ENCODE measurements at regions not wholly inside any gene's neighbourhood (a gene's known extent, or its start where the extent isn't known, plus 50 kb on each side); places are given as distances from the start of the nearest gene placed in this dataset.

- Histone ChIP-seq H3K9ac (ENCODE audit: low read depth, low read length) (no peak overlapping the region), H3K4me1 (ENCODE audit: control insufficient read depth, insufficient read depth, low read length) (no peaks in the 10 kb centered on the region), H3K9me3 (ENCODE audit: control insufficient read depth, insufficient read depth, low read length) (no peaks in the 10 kb centered on the region), H3K27ac (ENCODE audit: low read depth, low read length) (no peak overlapping the region), H3K4me3 (ENCODE audit: low read depth, low read length) (no peak overlapping the region), H3K27me3 (ENCODE audit: control insufficient read depth, insufficient read depth, low read length) (no peaks in the 10 kb centered on the region), H3K36me3 (ENCODE audit: control insufficient read depth, insufficient read depth, low read length) (no peaks in the 10 kb centered on the region)
Measured at GRCh38 chr18:24567199-24567598, 106.8 kb downstream of the HRH4 start.

DNA sequence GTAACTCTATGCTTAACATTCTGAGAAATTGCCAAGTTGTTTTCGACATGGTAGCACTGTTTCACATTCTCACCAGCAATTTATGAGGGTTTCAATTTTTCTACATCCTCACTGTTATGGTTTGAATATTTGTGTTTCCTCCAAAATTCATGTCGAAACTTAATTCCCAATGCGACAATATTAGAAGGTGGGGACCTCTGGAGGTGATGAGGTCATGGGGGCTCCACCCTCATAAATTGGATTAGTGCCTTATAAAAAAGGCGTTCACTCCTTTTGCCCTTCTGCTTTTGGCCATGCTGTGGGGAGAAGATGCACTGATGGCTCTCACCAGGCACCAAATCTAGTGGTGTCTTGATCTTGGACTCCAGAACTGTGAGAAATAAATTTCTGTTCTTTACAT lies 110.3 kb downstream of the HRH4 start:
- H3K27me3 ChIP-seq (ENCODE audit: control insufficient read depth, insufficient read depth, low read length): no peaks in the 10 kb centered on the region

GRCh38 chr18:24582771-24583170 lies 122.3 kb downstream of the HRH4 start:
- H3K4me3 ChIP-seq (ENCODE audit: low read depth, low read length): no peak overlapping the region
- no peak overlapping the region for H3K27ac ChIP-seq (ENCODE audit: low read depth, low read length)
- H3K4me1 ChIP-seq (ENCODE audit: control insufficient read depth, insufficient read depth, low read length): peaks cover 39% of the 10 kb centered on the region
- H3K27me3 ChIP-seq (ENCODE audit: control insufficient read depth, insufficient read depth, low read length): no peaks in the 10 kb centered on the region
- H3K9me3 ChIP-seq (ENCODE audit: control insufficient read depth, insufficient read depth, low read length): no peaks in the 10 kb centered on the region
- no peak overlapping the region for H3K9ac ChIP-seq (ENCODE audit: low read depth, low read length)
- H3K36me3 ChIP-seq (ENCODE audit: control insufficient read depth, insufficient read depth, low read length): no peaks in the 10 kb centered on the region

More for the DNA sequence above, 110.3 kb downstream of the HRH4 start:
- Histone ChIP-seq H3K4me3 (ENCODE audit: low read depth, low read length) (no peak overlapping the region), H3K36me3 (ENCODE audit: control insufficient read depth, insufficient read depth, low read length) (no peaks in the 10 kb centered on the region), H3K4me1 (ENCODE audit: control insufficient read depth, insufficient read depth, low read length) (no peaks in the 10 kb centered on the region), H3K27ac (ENCODE audit: low read depth, low read length) (no peak overlapping the region), H3K9me3 (ENCODE audit: control insufficient read depth, insufficient read depth, low read length) (peaks cover 7% of the 10 kb centered on the region; the same call in 1 of the 2 replicates), H3K9ac (ENCODE audit: low read depth, low read length) (no peak overlapping the region)

DNA sequence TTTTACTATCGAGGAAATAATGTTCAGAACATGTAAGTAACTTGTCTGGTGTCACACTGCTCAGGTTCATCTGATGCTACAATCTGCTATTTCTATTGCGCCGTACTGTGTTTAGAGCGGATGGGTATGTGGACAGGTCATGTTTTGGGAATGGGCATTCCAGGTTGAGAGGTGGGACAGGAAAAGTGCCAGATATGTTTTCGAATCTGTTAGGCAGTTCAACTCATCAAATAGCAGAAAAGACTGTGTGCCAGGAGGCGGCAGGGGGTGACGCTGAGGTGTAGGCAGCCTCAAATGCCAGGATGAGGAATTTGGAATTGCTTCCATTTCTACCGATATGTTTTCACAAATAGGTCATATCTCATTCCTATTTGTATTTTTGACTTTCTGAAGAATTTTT lies 123.8 kb downstream of the HRH4 start:
- Histone ChIP-seq H3K4me3 (ENCODE audit: low read depth, low read length) (peak overlapping the region; percentile 22; the same call in 1 of the 2 replicates), H3K4me1 (ENCODE audit: control insufficient read depth, insufficient read depth, low read length) (peaks cover 39% of the 10 kb centered on the region), H3K36me3 (ENCODE audit: control insufficient read depth, insufficient read depth, low read length) (no peaks in the 10 kb centered on the region), H3K9me3 (ENCODE audit: control insufficient read depth, insufficient read depth, low read length) (no peaks in the 10 kb centered on the region), H3K27ac (ENCODE audit: low read depth, low read length) (peak overlapping the region; percentile 48), H3K27me3 (ENCODE audit: control insufficient read depth, insufficient read depth, low read length) (no peaks in the 10 kb centered on the region), H3K9ac (ENCODE audit: low read depth, low read length) (no peak overlapping the region)

DNA sequence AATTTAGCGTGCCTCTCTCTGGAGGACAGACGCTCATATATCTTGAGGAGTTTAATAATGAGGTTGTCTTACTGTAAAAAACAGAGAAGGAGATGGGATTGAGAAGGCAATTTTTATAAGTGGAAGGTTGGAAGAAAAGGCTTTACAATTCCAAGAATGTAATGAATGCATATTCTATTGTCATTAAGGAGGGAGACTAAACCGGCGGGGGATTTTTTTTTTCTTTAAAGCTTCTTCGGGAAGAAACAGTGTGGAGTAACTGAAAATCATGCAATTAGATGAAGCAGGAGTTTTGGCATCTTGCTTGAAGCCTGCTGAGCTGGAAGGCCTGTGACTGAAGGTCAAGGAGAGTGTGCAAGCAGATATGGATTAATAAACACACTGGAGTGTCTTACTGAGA lies 124.4 kb downstream of the HRH4 start:
- Histone ChIP-seq H3K9me3 (ENCODE audit: control insufficient read depth, insufficient read depth, low read length) (no peaks in the 10 kb centered on the region), H3K4me3 (ENCODE audit: low read depth, low read length) (peak overlapping the region; percentile 22; the same call in 1 of the 2 replicates), H3K36me3 (ENCODE audit: control insufficient read depth, insufficient read depth, low read length) (no peaks in the 10 kb centered on the region), H3K4me1 (ENCODE audit: control insufficient read depth, insufficient read depth, low read length) (peaks cover 39% of the 10 kb centered on the region), H3K27ac (ENCODE audit: low read depth, low read length) (peak overlapping the region; percentile 48), H3K27me3 (ENCODE audit: control insufficient read depth, insufficient read depth, low read length) (no peaks in the 10 kb centered on the region), H3K9ac (ENCODE audit: low read depth, low read length) (no peak overlapping the region)

DNA sequence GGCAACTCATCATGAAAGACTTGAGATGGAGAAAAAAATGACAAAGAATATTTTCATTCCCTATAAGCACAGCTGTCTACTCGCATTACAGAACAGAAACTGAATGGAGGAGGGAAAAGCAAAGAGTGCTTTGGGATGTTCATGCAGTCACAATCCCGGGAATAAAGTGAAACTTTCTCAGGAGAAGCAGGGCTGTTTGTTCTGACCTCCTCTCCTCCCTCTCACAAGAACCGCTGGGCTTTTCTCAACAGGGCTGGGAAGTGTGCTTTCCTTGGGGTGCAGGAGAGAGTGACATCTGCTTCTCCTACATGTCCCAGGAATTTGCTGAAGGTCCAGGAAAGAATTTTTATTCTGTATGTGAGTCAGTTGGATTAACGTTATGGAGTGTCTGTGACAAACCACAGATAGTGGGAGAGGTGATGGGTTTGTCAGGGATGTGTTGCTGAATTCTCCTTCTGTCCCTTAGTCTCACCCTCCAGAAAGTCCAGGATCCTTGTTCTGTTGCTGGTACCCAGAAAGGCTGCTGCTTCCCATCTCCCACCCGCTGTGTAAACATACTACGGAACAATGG lies 125.6 kb downstream of the HRH4 start:
- Histone ChIP-seq H3K4me3 (ENCODE audit: low read depth, low read length) (no peak overlapping the region), H3K36me3 (ENCODE audit: control insufficient read depth, insufficient read depth, low read length) (no peaks in the 10 kb centered on the region), H3K9ac (ENCODE audit: low read depth, low read length) (no peak overlapping the region), H3K9me3 (ENCODE audit: control insufficient read depth, insufficient read depth, low read length) (no peaks in the 10 kb centered on the region), H3K4me1 (ENCODE audit: control insufficient read depth, insufficient read depth, low read length) (peaks cover 37% of the 10 kb centered on the region), H3K27ac (ENCODE audit: low read depth, low read length) (no peak overlapping the region), H3K27me3 (ENCODE audit: control insufficient read depth, insufficient read depth, low read length) (no peaks in the 10 kb centered on the region)

DNA sequence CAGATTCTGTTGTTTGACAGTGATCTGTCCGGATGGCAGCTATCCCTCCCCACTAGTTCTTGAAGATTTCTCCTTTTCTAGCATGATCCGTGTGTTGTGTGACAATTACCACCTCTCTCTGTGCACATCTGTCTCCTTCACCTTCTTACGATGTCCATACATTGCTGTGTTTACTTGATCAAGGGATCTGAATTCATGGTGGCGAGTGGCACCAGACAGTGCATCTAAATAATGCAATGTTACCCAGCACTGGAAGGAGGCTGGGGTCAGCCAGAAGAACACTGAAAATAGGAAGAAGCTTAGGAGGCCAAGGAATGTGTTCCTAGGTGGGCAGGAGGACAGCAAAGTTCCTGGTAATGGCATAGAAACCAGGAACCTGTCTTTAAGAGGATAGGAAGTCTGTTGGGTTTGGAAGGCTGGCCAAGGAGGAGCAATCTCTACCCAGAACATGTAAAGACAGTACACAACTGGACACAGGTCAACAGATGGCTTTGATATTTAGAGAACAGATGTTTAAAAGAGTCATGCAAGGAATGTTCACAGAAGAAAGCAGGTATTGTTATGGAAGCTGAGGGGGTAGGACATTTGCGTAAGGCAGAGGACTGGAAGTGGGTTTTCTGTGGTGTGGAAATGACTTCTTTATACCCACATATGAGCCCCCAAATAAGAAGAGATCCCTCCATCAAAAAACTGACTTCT lies 126.4 kb downstream of the HRH4 start:
- no peaks in the 10 kb centered on the region for H3K36me3 ChIP-seq (ENCODE audit: control insufficient read depth, insufficient read depth, low read length)
- H3K9ac ChIP-seq (ENCODE audit: low read depth, low read length): no peak overlapping the region
- H3K9me3 ChIP-seq (ENCODE audit: control insufficient read depth, insufficient read depth, low read length): no peaks in the 10 kb centered on the region
- no peaks in the 10 kb centered on the region for H3K27me3 ChIP-seq (ENCODE audit: control insufficient read depth, insufficient read depth, low read length)
- no peak overlapping the region for H3K4me3 ChIP-seq (ENCODE audit: low read depth, low read length)
- H3K27ac ChIP-seq (ENCODE audit: low read depth, low read length): no peak overlapping the region
- peaks cover 34% of the 10 kb centered on the region for H3K4me1 ChIP-seq (ENCODE audit: control insufficient read depth, insufficient read depth, low read length)

DNA sequence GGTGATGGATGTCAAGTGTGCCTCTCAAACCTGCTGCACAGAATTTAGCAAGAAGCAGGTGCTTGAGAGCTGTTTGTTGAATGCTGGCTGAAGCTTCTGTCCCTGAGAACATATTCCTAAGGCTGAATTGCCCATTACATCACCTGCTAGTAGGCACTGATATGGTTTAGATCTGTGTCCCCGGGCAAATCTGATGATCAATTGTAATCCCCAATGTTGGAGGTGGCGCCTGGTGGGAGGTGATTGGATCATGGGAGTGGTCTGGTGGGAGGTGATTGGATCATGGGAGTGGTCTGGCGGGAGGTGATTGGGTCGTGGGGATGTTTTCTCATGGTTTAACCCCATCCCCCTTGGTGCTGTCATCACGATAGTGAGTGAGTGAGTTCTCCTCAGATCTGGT lies 128.0 kb downstream of the HRH4 start:
- no peak overlapping the region for H3K9ac ChIP-seq (ENCODE audit: low read depth, low read length)
- H3K27ac ChIP-seq (ENCODE audit: low read depth, low read length): no peak overlapping the region
- H3K4me1 ChIP-seq (ENCODE audit: control insufficient read depth, insufficient read depth, low read length): peaks cover 34% of the 10 kb centered on the region
- H3K27me3 ChIP-seq (ENCODE audit: control insufficient read depth, insufficient read depth, low read length): no peaks in the 10 kb centered on the region
- no peaks in the 10 kb centered on the region for H3K36me3 ChIP-seq (ENCODE audit: control insufficient read depth, insufficient read depth, low read length)
- H3K4me3 ChIP-seq (ENCODE audit: low read depth, low read length): no peak overlapping the region
- no peaks in the 10 kb centered on the region for H3K9me3 ChIP-seq (ENCODE audit: control insufficient read depth, insufficient read depth, low read length)

- Histone ChIP-seq H3K27ac (ENCODE audit: low read depth, low read length) (no peak overlapping the region), H3K9me3 (ENCODE audit: control insufficient read depth, insufficient read depth, low read length) (no peaks in the 10 kb centered on the region), H3K36me3 (ENCODE audit: control insufficient read depth, insufficient read depth, low read length) (no peaks in the 10 kb centered on the region), H3K27me3 (ENCODE audit: control insufficient read depth, insufficient read depth, low read length) (no peaks in the 10 kb centered on the region), H3K4me3 (ENCODE audit: low read depth, low read length) (no peak overlapping the region), H3K4me1 (ENCODE audit: control insufficient read depth, insufficient read depth, low read length) (peaks cover 13% of the 10 kb centered on the region), H3K9ac (ENCODE audit: low read depth, low read length) (no peak overlapping the region)
Measured at GRCh38 chr18:24590946-24591345, 130.5 kb downstream of the HRH4 start.

GRCh38 chr18:24593401-24593800 lies 133.0 kb downstream of the HRH4 start:
- H3K9ac ChIP-seq (ENCODE audit: low read depth, low read length): no peak overlapping the region
- H3K4me1 ChIP-seq (ENCODE audit: control insufficient read depth, insufficient read depth, low read length): no peaks in the 10 kb centered on the region
- no peaks in the 10 kb centered on the region for H3K36me3 ChIP-seq (ENCODE audit: control insufficient read depth, insufficient read depth, low read length)
- H3K27me3 ChIP-seq (ENCODE audit: control insufficient read depth, insufficient read depth, low read length): no peaks in the 10 kb centered on the region
- H3K4me3 ChIP-seq (ENCODE audit: low read depth, low read length): no peak overlapping the region
- H3K9me3 ChIP-seq (ENCODE audit: control insufficient read depth, insufficient read depth, low read length): no peaks in the 10 kb centered on the region
- no peak overlapping the region for H3K27ac ChIP-seq (ENCODE audit: low read depth, low read length)

DNA sequence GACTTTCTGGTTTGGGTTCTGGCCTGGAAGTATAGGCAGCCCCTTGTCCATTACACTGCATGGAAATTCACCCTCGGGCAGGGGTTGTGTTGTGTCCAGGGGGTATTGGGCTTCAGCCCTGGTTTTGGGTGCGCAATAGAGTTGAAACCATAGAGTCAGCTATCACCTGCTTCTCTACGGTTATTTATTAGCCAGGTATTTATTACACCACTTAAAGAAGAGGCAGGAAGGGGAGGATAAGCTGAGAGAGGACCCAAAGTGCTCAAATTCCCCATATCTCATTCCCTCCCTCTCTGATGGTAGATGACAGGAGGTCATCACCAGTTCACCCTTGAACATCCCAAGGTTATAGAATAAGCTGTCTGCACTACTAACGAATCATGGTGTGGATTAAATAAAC lies 133.4 kb downstream of the HRH4 start:
- Histone ChIP-seq H3K4me1 (ENCODE audit: control insufficient read depth, insufficient read depth, low read length) (no peaks in the 10 kb centered on the region), H3K36me3 (ENCODE audit: control insufficient read depth, insufficient read depth, low read length) (no peaks in the 10 kb centered on the region), H3K4me3 (ENCODE audit: low read depth, low read length) (no peak overlapping the region), H3K27ac (ENCODE audit: low read depth, low read length) (no peak overlapping the region), H3K27me3 (ENCODE audit: control insufficient read depth, insufficient read depth, low read length) (no peaks in the 10 kb centered on the region), H3K9me3 (ENCODE audit: control insufficient read depth, insufficient read depth, low read length) (no peaks in the 10 kb centered on the region), H3K9ac (ENCODE audit: low read depth, low read length) (no peak overlapping the region)
